ENCODE measurements at regions not wholly inside any gene's neighbourhood (a gene's known extent, or its start where the extent isn't known, plus 50 kb on each side); places are given as distances from the start of the nearest gene placed in this dataset.

- DNase-seq = no peak
Observed at GRCh38 chr10:28783087-28783486, 105.8 kb downstream of the BAMBI start.

- no peak for DNase-seq
Observed at GRCh38 chr10:28785018-28785417, 107.7 kb downstream of the BAMBI start.

- no peak for DNase-seq
Observed at GRCh38 chr10:28788252-28788651, 110.9 kb downstream of the BAMBI start.

GRCh38 chr10:28788762-28789161 lies 111.4 kb downstream of the BAMBI start:
- DNase-seq = no peak

GRCh38 chr10:28790146-28790545 lies 112.8 kb downstream of the BAMBI start:
- peak; percentile 45 for DNase-seq

- no peak for DNase-seq
Observed at GRCh38 chr10:28793482-28793881, 116.2 kb downstream of the BAMBI start.

- DNase-seq = no peak
Observed at GRCh38 chr10:28794986-28795385, 117.7 kb downstream of the BAMBI start.

GRCh38 chr10:28796606-28797512 lies 119.5 kb downstream of the BAMBI start:
- no peak for DNase-seq

- no peak for DNase-seq
Observed at GRCh38 chr10:28797904-28798371, 120.6 kb downstream of the BAMBI start.

- DNase-seq = no peak
Observed at GRCh38 chr10:28798428-28798955, 121.2 kb downstream of the BAMBI start.

- DNase-seq = no peak
Observed at GRCh38 chr10:28798964-28799363, 121.6 kb downstream of the BAMBI start.

- no peak for DNase-seq
Observed at GRCh38 chr10:28800144-28800543, 122.8 kb downstream of the BAMBI start.

GRCh38 chr10:28801247-28801646 lies 123.9 kb downstream of the BAMBI start:
- no peak for DNase-seq

- no peak for DNase-seq
Observed at GRCh38 chr10:28801869-28802268, 124.5 kb downstream of the BAMBI start.

GRCh38 chr10:28805390-28805789 lies 128.1 kb downstream of the BAMBI start:
- DNase-seq = no peak

GRCh38 chr10:28806488-28806941 lies 129.2 kb downstream of the BAMBI start:
- no peak for DNase-seq

GRCh38 chr10:28806951-28807759 lies 129.8 kb downstream of the BAMBI start:
- no peak for DNase-seq

- no peak for DNase-seq
Observed at GRCh38 chr10:28807760-28808613, 130.7 kb downstream of the BAMBI start.

GRCh38 chr10:28808693-28809092 lies 131.4 kb downstream of the BAMBI start:
- DNase-seq = no peak

- DNase-seq = no peak
Observed at GRCh38 chr10:28810057-28810870, 132.9 kb downstream of the BAMBI start.

- no peak for DNase-seq
Observed at GRCh38 chr10:28811639-28812349, 134.5 kb downstream of the BAMBI start.
